H9 (cell line): ENCODE measurements at regions not wholly inside any gene's neighbourhood (a gene's known extent, or its start where the extent isn't known, plus 50 kb on each side); places are given as distances from the start of the nearest gene placed in this dataset.

ENCODE experiments used
- DNase-seq: peaks from one replicate; pipeline ENCODE4 v3.0.0-alpha.2; 2017
- H2AFZ ChIP-seq: one replicate; pipeline ENCODE4 v1.6.1; 2013; ENCODE audit warnings: mild to moderate bottlenecking, low read length, control low read depth, moderate library complexity
- H2AK5ac ChIP-seq: 2 replicates; pipeline ENCODE4 v1.6.1; 2013; ENCODE audit warnings: low read length, control low read depth, mixed read lengths; ENCODE audit not compliant: insufficient read length
- H2BK120ac ChIP-seq: one replicate; pipeline ENCODE4 v1.6.1; 2013; ENCODE audit warnings: low read depth, mild to moderate bottlenecking, low read length, control low read depth, inconsistent platforms; ENCODE audit not compliant: poor library complexity, severe bottlenecking
- H2BK12ac ChIP-seq: 2 replicates; pipeline ENCODE4 v1.6.1; 2013; ENCODE audit warnings: low read length, control low read depth, mixed read lengths, low read depth; ENCODE audit not compliant: insufficient read length
- H2BK15ac ChIP-seq: 2 replicates; pipeline ENCODE4 v1.6.1; 2013; ENCODE audit warnings: low read depth, low read length, control low read depth
- H2BK20ac ChIP-seq: one replicate; pipeline ENCODE4 v1.6.1; 2013; ENCODE audit warnings: low read depth, mild to moderate bottlenecking, low read length, control low read depth, inconsistent platforms; ENCODE audit not compliant: poor library complexity, severe bottlenecking
- H2BK5ac ChIP-seq: 2 replicates; pipeline ENCODE4 v1.6.1; 2013; ENCODE audit warnings: low read length, control low read depth, mixed read lengths; ENCODE audit not compliant: insufficient read length
- H3K14ac ChIP-seq: 2 replicates; pipeline ENCODE4 v1.6.1; 2013; ENCODE audit warnings: low read length, control low read depth; ENCODE audit not compliant: insufficient read depth
- H3K18ac ChIP-seq: 2 replicates; pipeline ENCODE4 v1.6.1; 2013; ENCODE audit warnings: low read depth, mild to moderate bottlenecking, mixed read lengths, low read length, control low read depth; ENCODE audit not compliant: insufficient read length
- H3K23ac ChIP-seq: 2 replicates; pipeline ENCODE4 v1.6.1; 2013; ENCODE audit warnings: low read length, control low read depth, mixed read lengths, low read depth; ENCODE audit not compliant: insufficient read length
- H3K23me2 ChIP-seq: 2 replicates; pipeline ENCODE4 v1.6.1; 2013; ENCODE audit warnings: low read depth, mild to moderate bottlenecking, mixed read lengths, low read length, control low read depth; ENCODE audit not compliant: insufficient read length, poor library complexity, severe bottlenecking
- H3K27ac ChIP-seq: 2 replicates; pipeline ENCODE4 v1.5.1; 2013; ENCODE audit warnings: low read length, control low read depth, mixed read lengths, low read depth; ENCODE audit not compliant: insufficient read length
- H3K27me3 ChIP-seq: 2 replicates; pipeline ENCODE4 v1.6.1; 2013; ENCODE audit warnings: low read length, control low read depth, inconsistent platforms; ENCODE audit not compliant: insufficient read depth
- H3K4ac ChIP-seq: 2 replicates; pipeline ENCODE4 v1.6.1; 2013; ENCODE audit warnings: low read depth, mild to moderate bottlenecking, control low read depth, inconsistent platforms, low read length, moderate library complexity
- H3K4me1 ChIP-seq: 2 replicates; pipeline ENCODE4 v1.6.1; 2013; ENCODE audit warnings: low read length, control low read depth, inconsistent platforms; ENCODE audit not compliant: insufficient read depth
- H3K4me2 ChIP-seq: 2 replicates; pipeline ENCODE4 v1.6.1; 2013; ENCODE audit warnings: low read length, control low read depth, mixed read lengths; ENCODE audit not compliant: insufficient read length, insufficient read depth
- H3K56ac ChIP-seq: 2 replicates; pipeline ENCODE4 v1.6.1; 2013; ENCODE audit warnings: low read depth, mild to moderate bottlenecking, mixed read lengths, low read length, control low read depth; ENCODE audit not compliant: insufficient read length
- H3K79me1 ChIP-seq: 2 replicates; pipeline ENCODE4 v1.6.1; 2013; ENCODE audit warnings: low read depth, mild to moderate bottlenecking, moderate library complexity, low read length, control low read depth, inconsistent platforms; ENCODE audit not compliant: insufficient read depth, poor library complexity, severe bottlenecking
- H3K79me2 ChIP-seq: 2 replicates; pipeline ENCODE4 v1.6.1; 2013; ENCODE audit warnings: low read length, control low read depth, inconsistent platforms; ENCODE audit not compliant: insufficient read depth
- H3K9ac ChIP-seq: 2 replicates; pipeline ENCODE4 v1.6.1; 2013; ENCODE audit warnings: low read length, control low read depth, mixed read lengths; ENCODE audit not compliant: insufficient read length; ENCODE audit errors: extremely low read depth
- H3K9me3 ChIP-seq: one replicate; pipeline ENCODE4 v1.6.1; 2013; ENCODE audit warnings: low read depth, low read length, inconsistent platforms; ENCODE audit not compliant: control insufficient read depth
- H3T11ph ChIP-seq: one replicate; pipeline ENCODE4 v1.6.1; 2013; ENCODE audit warnings: mild to moderate bottlenecking, low read length, control low read depth, inconsistent platforms
- H4K20me1 ChIP-seq: one replicate; pipeline ENCODE4 v1.6.1; 2013; ENCODE audit not compliant: control insufficient read depth, insufficient read length, insufficient read depth
- H4K5ac ChIP-seq: 2 replicates; pipeline ENCODE4 v1.6.1; 2013; ENCODE audit warnings: low read depth, mild to moderate bottlenecking, mixed read lengths, low read length, control low read depth; ENCODE audit not compliant: insufficient read length
- H4K8ac ChIP-seq: replicated peaks from 2 replicates; pipeline ENCODE4 v1.6.1; 2013; ENCODE audit warnings: low read length, control low read depth, mixed read lengths, low read depth; ENCODE audit not compliant: insufficient read length
- H4K91ac ChIP-seq: 2 replicates; pipeline ENCODE4 v1.6.1; 2013; ENCODE audit warnings: low read depth, mild to moderate bottlenecking, moderate library complexity, mixed read lengths, low read length, control low read depth; ENCODE audit not compliant: insufficient read length
- H3K27ac Mint-ChIP-seq, 3 experiments: 2 replicates in 2 of 3; 3 replicates in 1 of 3; pipeline ENCODE4 v1.8.0; 2020 to 2021; ENCODE audit warnings: mixed read lengths in 3 of 3, mild to moderate bottlenecking in 1 of 3, moderate library complexity in 1 of 3
- H3K27me3 Mint-ChIP-seq: 2 replicates; pipeline ENCODE4 v1.8.0; 2021; ENCODE audit warnings: low read depth, mild to moderate bottlenecking, moderate library complexity, mixed read lengths
- H3K36me3 Mint-ChIP-seq, 3 experiments: 2 replicates in 2 of 3; 3 replicates in 1 of 3; pipeline ENCODE4 v1.8.0; 2020 to 2021; ENCODE audit warnings: low read depth in 3 of 3, mixed read lengths in 3 of 3; ENCODE audit not compliant: insufficient read depth in 1 of 3
- H3K4me1 Mint-ChIP-seq, 2 experiments: 2 replicates each; pipeline ENCODE4 v1.8.0; 2020; ENCODE audit warnings: mixed read lengths in 2 of 2
- H3K4me3 Mint-ChIP-seq, 2 experiments: 2 replicates in 1 of 2; 3 replicates in 1 of 2; pipeline ENCODE4 v1.8.0; 2020 to 2021; ENCODE audit warnings: mild to moderate bottlenecking in 2 of 2, mixed read lengths in 2 of 2, moderate library complexity in 1 of 2
- H3K9me3 Mint-ChIP-seq, 2 experiments: 2 replicates in 1 of 2; 3 replicates in 1 of 2; pipeline ENCODE4 v1.8.0; 2020; ENCODE audit warnings: mild to moderate bottlenecking in 2 of 2, mixed read lengths in 2 of 2, moderate library complexity in 1 of 2
- WGBS: extraction: QIAGEN DNeasy Blood & Tissue Kit; methylation state at CpG from one replicate; pipeline ENCODE4 v1.1.7; 2013; ENCODE audit warnings: missing lambda C conversion rate, low lambda C conversion rate, mixed read lengths; ENCODE audit not compliant: insufficient read length; ENCODE audit errors: extremely low coverage; 5-methylcytosine and 5-hydroxymethylcytosine counted together
- TF ChIP-seq, protein P1 (sequence below): fragments of 200-600 bp; sonication (generic); conservative IDR thresholded peaks from 3 replicates; pipeline ENCODE4 v1.8.0; 2021; ENCODE audit warnings: antibody characterized with exemption, mild to moderate bottlenecking

DNA sequence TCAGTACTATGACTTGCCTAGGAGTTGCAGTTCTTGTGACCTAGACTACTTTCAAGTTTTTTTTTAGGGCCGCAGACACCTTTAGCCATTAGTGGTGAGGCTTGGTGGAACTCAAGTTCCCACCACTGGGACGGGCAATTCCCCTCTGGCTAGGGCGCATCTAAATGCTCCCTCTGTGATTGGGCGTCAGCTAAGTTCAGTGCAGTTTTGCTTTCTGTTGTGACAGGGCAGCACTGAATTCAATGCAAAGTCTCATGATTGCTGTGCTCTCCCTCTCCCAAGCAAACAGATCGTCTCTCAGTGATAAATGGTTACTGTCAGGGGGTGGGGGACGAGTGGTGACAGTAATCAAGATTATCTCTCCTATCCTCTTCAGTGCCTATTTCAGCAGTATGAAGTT lies 52.7 kb upstream of the FRMPD3 start:
- peaks cover 3 to 50% of the 10 kb centered on the region in 2 experiments; a peak in 4 of 5 replicates for H3K9me3 Mint-ChIP-seq

More for the DNA sequence above, 52.7 kb upstream of the FRMPD3 start:
- Histone ChIP-seq H4K8ac (no peak overlapping the region), H3K23ac (no peak overlapping the region), H3K4me1 (no peaks in the 10 kb centered on the region), H3K18ac (no peak overlapping the region), H3K27ac (no peak overlapping the region), H3K27me3 (no peaks in the 10 kb centered on the region), H3K79me2 (no peaks in the 10 kb centered on the region), H3K9me3 (no peaks in the 10 kb centered on the region), H3K23me2 (no peaks in the 10 kb centered on the region), H2BK20ac (no peak overlapping the region), H3T11ph (no peak overlapping the region), H2AK5ac (no peak overlapping the region), H2BK120ac (no peak overlapping the region), H3K9ac (no peak overlapping the region), H4K5ac (no peak overlapping the region), H2AFZ (no peak overlapping the region), H2BK5ac (no peak overlapping the region), H3K4me2 (no peak overlapping the region), H2BK12ac (no peak overlapping the region), H3K4ac (no peak overlapping the region), H3K14ac (no peak overlapping the region), H2BK15ac (no peak overlapping the region), H4K91ac (no peak overlapping the region), H3K56ac (no peak overlapping the region), H3K79me1 (no peaks in the 10 kb centered on the region), H4K20me1 (no peaks in the 10 kb centered on the region)
- Mint-ChIP-seq H3K36me3 (peaks cover 0 to 4% (median 0%) of the 10 kb centered on the region in 3 experiments; a peak in 1 of 7 replicates), H3K27ac (no peak overlapping the region), H3K27me3 (no peaks in the 10 kb centered on the region), H3K4me3 (no peak overlapping the region), H3K4me1 (no peaks in the 10 kb centered on the region)
- no CpG with 5 or more reads among the region's 6 CpGs for WGBS
- DNase-seq: no peak
- TF ChIP-seq, protein P1, sequence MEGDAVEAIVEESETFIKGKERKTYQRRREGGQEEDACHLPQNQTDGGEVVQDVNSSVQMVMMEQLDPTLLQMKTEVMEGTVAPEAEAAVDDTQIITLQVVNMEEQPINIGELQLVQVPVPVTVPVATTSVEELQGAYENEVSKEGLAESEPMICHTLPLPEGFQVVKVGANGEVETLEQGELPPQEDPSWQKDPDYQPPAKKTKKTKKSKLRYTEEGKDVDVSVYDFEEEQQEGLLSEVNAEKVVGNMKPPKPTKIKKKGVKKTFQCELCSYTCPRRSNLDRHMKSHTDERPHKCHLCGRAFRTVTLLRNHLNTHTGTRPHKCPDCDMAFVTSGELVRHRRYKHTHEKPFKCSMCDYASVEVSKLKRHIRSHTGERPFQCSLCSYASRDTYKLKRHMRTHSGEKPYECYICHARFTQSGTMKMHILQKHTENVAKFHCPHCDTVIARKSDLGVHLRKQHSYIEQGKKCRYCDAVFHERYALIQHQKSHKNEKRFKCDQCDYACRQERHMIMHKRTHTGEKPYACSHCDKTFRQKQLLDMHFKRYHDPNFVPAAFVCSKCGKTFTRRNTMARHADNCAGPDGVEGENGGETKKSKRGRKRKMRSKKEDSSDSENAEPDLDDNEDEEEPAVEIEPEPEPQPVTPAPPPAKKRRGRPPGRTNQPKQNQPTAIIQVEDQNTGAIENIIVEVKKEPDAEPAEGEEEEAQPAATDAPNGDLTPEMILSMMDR: no peak
